HepG2 (cell line): ENCODE measurements at regions not wholly inside any gene's neighbourhood (a gene's known extent, or its start where the extent isn't known, plus 50 kb on each side); places are given as distances from the start of the nearest gene placed in this dataset.

ENCODE experiments used
- ATAC-seq: fragments of 200-7000 bp; cut with Tn5 transposase; 3 replicates; pipeline ENCODE4 v1.9.1; 2020; ENCODE audit warnings: mild to moderate bottlenecking, moderate library complexity
- BruUV-seq: library from RNA; stranded (reverse); fragments of 400-500 nt; replicated peaks from 2 replicates; lab custom pipeline; 2021; lab: Mats Ljungman, UMichigan
- CTCF ChIA-PET: fragments of 300-600 bp; formaldehyde crosslinking; extraction: SDS; loops from one replicate; lab custom pipeline; 2021; ENCODE audit warnings: low total read pairs, inconsistent platforms, low intra/inter-chr PET ratio; lab: Yijun Ruan, JAX
- POLR2A ChIA-PET: fragments of 350-600 bp; sonication (Branson Sonifier 250); formaldehyde crosslinking; loops from one replicate; lab custom pipeline; 2020; ENCODE audit warnings: antibody characterized with exemption, inconsistent platforms; lab: Yijun Ruan, JAX
- DNase-seq: peaks from one replicate; pipeline ENCODE4 v3.0.0-alpha.2; 2015; ENCODE audit warnings: low spot score
- FAIRE-seq: peaks from 3 replicates; lab custom pipeline; 2011; peaks lifted over from hg19 to GRCh38; lab: Jason Lieb, UNC
- H2AFZ ChIP-seq: one replicate; pipeline ENCODE4 v1.6.1; 2011; ENCODE audit warnings: low read length, inconsistent platforms
- H3K27ac ChIP-seq: fragments of 300-600 bp; 3 replicates; pipeline ENCODE4 v1.8.0; 2011; ENCODE audit warnings: mixed run types, mild to moderate bottlenecking, mixed read lengths, low read length, inconsistent platforms; ENCODE audit not compliant: insufficient read depth; ENCODE audit errors: extremely low read length
- H3K27me3 ChIP-seq, 2 experiments: fragments of 200-600 bp in 1 of 2; 2 replicates in 1 of 2; 3 replicates in 1 of 2; pipeline versions ENCODE4 v1.6.0 to v1.8.0; 2011; ENCODE audit warnings: low read length in 2 of 2, mild to moderate bottlenecking in 2 of 2, moderate library complexity in 2 of 2, inconsistent platforms in 1 of 2; ENCODE audit not compliant: insufficient read depth in 2 of 2, control insufficient read depth in 1 of 2
- H3K36me3 ChIP-seq, 2 experiments: fragments of 200-600 bp in 1 of 2; replicated peaks in 1 of 2; 2 replicates in 1 of 2; 3 replicates in 1 of 2; pipeline versions ENCODE4 v1.5.1 to v1.8.0; 2011; ENCODE audit warnings: low read length in 2 of 2, inconsistent platforms in 1 of 2; ENCODE audit not compliant: insufficient read depth in 2 of 2, control insufficient read depth in 1 of 2
- H3K4me1 ChIP-seq: 2 replicates; pipeline ENCODE4 v1.5.1; 2012; ENCODE audit warnings: low read length, inconsistent platforms; ENCODE audit not compliant: insufficient read depth
- H3K4me2 ChIP-seq: 2 replicates; pipeline ENCODE4 v1.6.0; 2011; ENCODE audit warnings: low read depth, low read length, inconsistent platforms
- H3K4me3 ChIP-seq, 3 experiments: fragments of 200-600 bp in 1 of 3; sonication (generic), shearing (Covaris generic) in 1 of 3; replicated peaks in 1 of 3; 2 replicates each; pipeline ENCODE4 v1.5.1; 2011 to 2016; ENCODE audit warnings: low read length in 3 of 3, inconsistent platforms in 2 of 3, low read depth in 2 of 3, mild to moderate bottlenecking in 2 of 3, control low read depth in 1 of 3, mixed read lengths in 1 of 3; ENCODE audit not compliant: insufficient read depth in 1 of 3
- H3K79me2 ChIP-seq: one replicate; pipeline ENCODE4 v1.6.1; 2011; ENCODE audit warnings: low read length, inconsistent platforms; ENCODE audit not compliant: insufficient read depth
- H3K9ac ChIP-seq: 2 replicates; pipeline ENCODE4 v1.6.0; 2011; ENCODE audit warnings: mild to moderate bottlenecking, low read depth, low read length, inconsistent platforms; ENCODE audit not compliant: insufficient read depth
- H3K9me3 ChIP-seq: 2 replicates; pipeline ENCODE4 v1.5.1; 2012; ENCODE audit warnings: mild to moderate bottlenecking, low read length
- H4K20me1 ChIP-seq: 2 replicates; pipeline ENCODE4 v1.6.0; 2011; ENCODE audit warnings: inconsistent platforms, mild to moderate bottlenecking, low read length, moderate library complexity; ENCODE audit not compliant: insufficient read depth
- BRCA1 ChIP-seq: sonication (generic); formaldehyde crosslinking; IDR thresholded peaks from 2 replicates; pipeline ENCODE4 v1.4.0; 2020; ENCODE audit warnings: missing genetic modification reagents
- ERF ChIP-seq: IDR thresholded peaks from 2 replicates; pipeline ENCODE4 v1.6.1; 2018; ENCODE audit warnings: missing biosample characterization, missing genetic modification reagents
- KLF9 ChIP-seq: IDR thresholded peaks from 2 replicates; pipeline ENCODE4 v1.6.1; 2016; ENCODE audit warnings: low read depth
- PRPF4 ChIP-seq: fragments of 200-400 bp; formaldehyde crosslinking; IDR thresholded peaks from 2 replicates; pipeline ENCODE4 v1.6.1; 2016; ENCODE audit warnings: low read length, low read depth; ENCODE audit not compliant: poor library complexity, severe bottlenecking
- SRF ChIP-seq: IDR thresholded peaks from 2 replicates; pipeline ENCODE4 v1.6.1; 2011; ENCODE audit warnings: mild to moderate bottlenecking, low read depth, low read length, moderate library complexity
- ZNF256 ChIP-seq: sonication (generic); formaldehyde crosslinking; conservative IDR thresholded peaks from 2 replicates; pipeline ENCODE4 v1.4.0; 2020; ENCODE audit warnings: missing genetic modification reagents
- WGBS: methylation state at CpG from one replicate; pipeline ENCODE4 v1.1.6; 2017; ENCODE audit warnings: low lambda C conversion rate; 5-methylcytosine and 5-hydroxymethylcytosine counted together
- in situ Hi-C: cut with HindIII; loops from 2 replicates; pipeline ENCODE4 v1.10.0; 2017; ENCODE audit warnings: low pct_unique_long_range_greater_than_20kb; ENCODE audit not compliant: extremely low pct_ligation_motif_present
- intact Hi-C: fragments of 100-400 bp; cut with micrococcal nuclease; formaldehyde crosslinking; loops from one replicate; pipeline ENCODE4 v1.10.0; 2022; ENCODE audit not compliant: unreplicated experiment
- TF ChIP-seq, protein P1 (sequence below): sonication (generic); formaldehyde crosslinking; IDR thresholded peaks from 2 replicates; pipeline ENCODE4 v1.4.0; 2020; ENCODE audit warnings: mild to moderate bottlenecking, missing genetic modification reagents, borderline replicate concordance
- TF ChIP-seq, protein P2 (sequence below): sonication (generic); formaldehyde crosslinking; IDR thresholded peaks from 2 replicates; pipeline ENCODE4 v1.5.0; 2020; ENCODE audit warnings: missing genetic modification reagents

DNA sequence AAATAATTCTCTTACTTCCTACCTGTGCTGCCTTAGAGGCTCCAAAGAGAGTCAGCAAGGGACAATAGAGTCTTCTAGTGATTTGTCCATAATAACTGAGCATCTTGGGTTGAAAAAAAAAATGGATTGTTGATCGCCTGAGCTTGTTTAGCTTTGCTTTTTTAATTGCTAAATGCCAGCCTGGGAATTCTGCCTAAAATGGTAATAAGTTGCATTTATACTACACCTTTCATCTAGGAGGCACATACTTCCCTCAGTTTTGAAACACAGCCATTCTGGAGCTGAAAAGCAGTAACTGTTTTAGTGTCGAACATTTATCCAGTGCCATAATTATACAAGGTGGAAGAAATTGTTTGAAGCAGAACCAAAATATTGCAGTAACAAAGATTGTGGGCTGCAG lies 421.3 kb downstream of the CAAP1 start:
- in situ Hi-C loops (no loop called here), intact Hi-C loops (no loop called here)
- no peaks in the 10 kb centered on the region for H3K9me3 ChIP-seq
- H3K27me3 ChIP-seq: no peaks in the 10 kb centered on the region
- TF ChIP-seq ERF (CRISPR knock-in tag): no peak
- no peak for TF ChIP-seq ZNF256 (CRISPR knock-in tag)
- TF ChIP-seq, protein P1, sequence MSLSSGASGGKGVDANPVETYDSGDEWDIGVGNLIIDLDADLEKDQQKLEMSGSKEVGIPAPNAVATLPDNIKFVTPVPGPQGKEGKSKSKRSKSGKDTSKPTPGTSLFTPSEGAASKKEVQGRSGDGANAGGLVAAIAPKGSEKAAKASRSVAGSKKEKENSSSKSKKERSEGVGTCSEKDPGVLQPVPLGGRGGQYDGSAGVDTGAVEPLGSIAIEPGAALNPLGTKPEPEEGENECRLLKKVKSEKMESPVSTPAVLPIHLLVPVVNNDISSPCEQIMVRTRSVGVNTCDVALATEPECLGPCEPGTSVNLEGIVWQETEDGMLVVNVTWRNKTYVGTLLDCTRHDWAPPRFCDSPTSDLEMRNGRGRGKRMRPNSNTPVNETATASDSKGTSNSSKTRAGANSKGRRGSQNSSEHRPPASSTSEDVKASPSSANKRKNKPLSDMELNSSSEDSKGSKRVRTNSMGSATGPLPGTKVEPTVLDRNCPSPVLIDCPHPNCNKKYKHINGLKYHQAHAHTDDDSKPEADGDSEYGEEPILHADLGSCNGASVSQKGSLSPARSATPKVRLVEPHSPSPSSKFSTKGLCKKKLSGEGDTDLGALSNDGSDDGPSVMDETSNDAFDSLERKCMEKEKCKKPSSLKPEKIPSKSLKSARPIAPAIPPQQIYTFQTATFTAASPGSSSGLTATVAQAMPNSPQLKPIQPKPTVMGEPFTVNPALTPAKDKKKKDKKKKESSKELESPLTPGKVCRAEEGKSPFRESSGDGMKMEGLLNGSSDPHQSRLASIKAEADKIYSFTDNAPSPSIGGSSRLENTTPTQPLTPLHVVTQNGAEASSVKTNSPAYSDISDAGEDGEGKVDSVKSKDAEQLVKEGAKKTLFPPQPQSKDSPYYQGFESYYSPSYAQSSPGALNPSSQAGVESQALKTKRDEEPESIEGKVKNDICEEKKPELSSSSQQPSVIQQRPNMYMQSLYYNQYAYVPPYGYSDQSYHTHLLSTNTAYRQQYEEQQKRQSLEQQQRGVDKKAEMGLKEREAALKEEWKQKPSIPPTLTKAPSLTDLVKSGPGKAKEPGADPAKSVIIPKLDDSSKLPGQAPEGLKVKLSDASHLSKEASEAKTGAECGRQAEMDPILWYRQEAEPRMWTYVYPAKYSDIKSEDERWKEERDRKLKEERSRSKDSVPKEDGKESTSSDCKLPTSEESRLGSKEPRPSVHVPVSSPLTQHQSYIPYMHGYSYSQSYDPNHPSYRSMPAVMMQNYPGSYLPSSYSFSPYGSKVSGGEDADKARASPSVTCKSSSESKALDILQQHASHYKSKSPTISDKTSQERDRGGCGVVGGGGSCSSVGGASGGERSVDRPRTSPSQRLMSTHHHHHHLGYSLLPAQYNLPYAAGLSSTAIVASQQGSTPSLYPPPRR (CRISPR knock-in tag): no peak
- no peak for TF ChIP-seq KLF9 (CRISPR knock-in tag)
- TF ChIP-seq SRF: no peak
- no peak for TF ChIP-seq PRPF4
- no peak for TF ChIP-seq BRCA1 (CRISPR knock-in tag)
- TF ChIP-seq, protein P2, sequence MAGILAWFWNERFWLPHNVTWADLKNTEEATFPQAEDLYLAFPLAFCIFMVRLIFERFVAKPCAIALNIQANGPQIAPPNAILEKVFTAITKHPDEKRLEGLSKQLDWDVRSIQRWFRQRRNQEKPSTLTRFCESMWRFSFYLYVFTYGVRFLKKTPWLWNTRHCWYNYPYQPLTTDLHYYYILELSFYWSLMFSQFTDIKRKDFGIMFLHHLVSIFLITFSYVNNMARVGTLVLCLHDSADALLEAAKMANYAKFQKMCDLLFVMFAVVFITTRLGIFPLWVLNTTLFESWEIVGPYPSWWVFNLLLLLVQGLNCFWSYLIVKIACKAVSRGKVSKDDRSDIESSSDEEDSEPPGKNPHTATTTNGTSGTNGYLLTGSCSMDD (CRISPR knock-in tag): no peak
- ChIA-PET POLR2A (no interaction called here), CTCF (no interaction called here)
- no peak for FAIRE-seq
- ATAC-seq: no peak
- H3K4me2 ChIP-seq: no peak overlapping the region
- H3K36me3 ChIP-seq: no peaks in the 10 kb centered on the region
- no peak for DNase-seq
- no peak overlapping the region for H3K4me3 ChIP-seq
- H2AFZ ChIP-seq: no peak overlapping the region
- H3K27ac ChIP-seq: no peak overlapping the region
- WGBS: 2% methylated on average over 2 of the region's 2 CpGs
- no peaks in the 10 kb centered on the region for H4K20me1 ChIP-seq
- H3K9ac ChIP-seq: no peak overlapping the region
- BruUV-seq: no TSS peak
- H3K4me1 ChIP-seq: no peaks in the 10 kb centered on the region
- H3K79me2 ChIP-seq: no peaks in the 10 kb centered on the region
